ENCODE measurements at regions not wholly inside any gene's neighbourhood (a gene's known extent, or its start where the extent isn't known, plus 50 kb on each side); places are given as distances from the start of the nearest gene placed in this dataset.

- TF ChIP-seq ZNF626 (tag by site-specific recombination; IDR thresholded peaks at IDR 0.05) (no peak), ZNF416 (tag by site-specific recombination; IDR thresholded peaks at IDR 0.05) (no peak), ZNF529 (tag by site-specific recombination; IDR thresholded peaks at IDR 0.05; ENCODE audit: insufficient replicate concordance) (no peak)
- H3K9me3 ChIP-seq (ENCODE audit: control insufficient read depth, insufficient read depth, low read depth, low read length): no peaks in the 10 kb centered on the region
- POLR2A ChIA-PET: no interaction called here
- no peak overlapping the region for H3K4me3 ChIP-seq (ENCODE audit: low read depth, low read length)
- no peaks in the 10 kb centered on the region for H3K4me1 ChIP-seq (ENCODE audit: control insufficient read depth, insufficient read depth, low read length)
- H3K27ac ChIP-seq (ENCODE audit: extremely low read depth, low read depth, low read length): no peak overlapping the region
- H3K36me3 ChIP-seq (ENCODE audit: control insufficient read depth in 2 of 2, insufficient read depth in 1 of 2, low read length in 2 of 2): no peaks in the 10 kb centered on the region
- CTCF ChIA-PET: no interaction called here
Observed at GRCh38 chr7:106416430-106416829, 131.6 kb upstream of the NAMPT start.

DNA sequence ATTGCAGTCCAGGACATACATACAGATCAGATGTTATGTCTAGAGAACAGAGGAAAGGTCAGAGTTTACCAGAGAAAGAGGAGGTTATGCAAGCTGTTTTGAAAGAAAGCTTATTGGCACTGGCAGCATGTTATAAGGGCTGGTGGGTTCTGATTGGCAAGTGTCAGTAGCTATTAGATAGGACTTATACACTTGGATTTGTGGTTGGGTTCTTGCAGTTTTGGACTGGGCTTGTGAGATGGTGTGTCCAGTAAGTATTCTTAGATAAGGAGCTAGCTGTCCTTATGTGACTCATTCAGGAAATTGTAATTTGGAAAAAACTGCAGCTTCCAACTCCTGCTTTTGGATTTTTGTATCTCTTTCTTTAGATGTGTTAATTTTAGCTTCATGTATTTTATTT is 130.7 kb upstream of the NAMPT start:
- H3K27ac ChIP-seq (ENCODE audit: extremely low read depth, low read depth, low read length): no peak overlapping the region
- CTCF ChIA-PET: interaction anchor here (1.0 kb wide), 1 partner anchor 238 kb away, joined by 3 read pairs; no protein-coding TSS in a partner anchor
- POLR2A ChIA-PET: interaction anchor here (0.5 kb wide), 1 partner anchor 46 kb away, joined by 3 read pairs; no protein-coding TSS in a partner anchor

GRCh38 chr7:106413446-106413845 is 128.7 kb upstream of the NAMPT start:
- ChIA-PET POLR2A (interaction anchor here (1.1 kb wide), 1 partner anchor 128 kb away, joined by 3 read pairs; the partner anchor contains the start of gene NAMPT), CTCF (no interaction called here)
- no peak overlapping the region for H3K4me3 ChIP-seq (ENCODE audit: low read depth, low read length)
- H3K9me3 ChIP-seq (ENCODE audit: control insufficient read depth, insufficient read depth, low read depth, low read length): no peaks in the 10 kb centered on the region
- no peak overlapping the region for H3K27ac ChIP-seq (ENCODE audit: extremely low read depth, low read depth, low read length)
- no peaks in the 10 kb centered on the region for H3K36me3 ChIP-seq (ENCODE audit: control insufficient read depth in 2 of 2, insufficient read depth in 1 of 2, low read length in 2 of 2)
- TF ChIP-seq ZNF354C (tag by site-specific recombination; IDR thresholded peaks at IDR 0.05; ENCODE audit: borderline replicate concordance, low read depth): no peak
- TF ChIP-seq ZNF48 (tag by site-specific recombination; IDR thresholded peaks at IDR 0.05): no peak
- no peaks in the 10 kb centered on the region for H3K4me1 ChIP-seq (ENCODE audit: control insufficient read depth, insufficient read depth, low read length)

More for the DNA sequence above, 130.7 kb upstream of the NAMPT start:
- H3K4me1 ChIP-seq (ENCODE audit: control insufficient read depth, insufficient read depth, low read length): no peaks in the 10 kb centered on the region
- H3K36me3 ChIP-seq (ENCODE audit: control insufficient read depth in 2 of 2, insufficient read depth in 1 of 2, low read length in 2 of 2): no peaks in the 10 kb centered on the region
- no peak overlapping the region for H3K4me3 ChIP-seq (ENCODE audit: low read depth, low read length)
- no peaks in the 10 kb centered on the region for H3K9me3 ChIP-seq (ENCODE audit: control insufficient read depth, insufficient read depth, low read depth, low read length)
- TF ChIP-seq ZNF155 (tag by site-specific recombination; IDR thresholded peaks at IDR 0.05): no peak
- TF ChIP-seq ZNF426 (tag by site-specific recombination; IDR thresholded peaks at IDR 0.05): no peak
- TF ChIP-seq ZNF558 (tag by site-specific recombination; IDR thresholded peaks at IDR 0.05): no peak
- no peak for TF ChIP-seq OVOL3 (tag by site-specific recombination; IDR thresholded peaks at IDR 0.05)
- TF ChIP-seq, protein P1, sequence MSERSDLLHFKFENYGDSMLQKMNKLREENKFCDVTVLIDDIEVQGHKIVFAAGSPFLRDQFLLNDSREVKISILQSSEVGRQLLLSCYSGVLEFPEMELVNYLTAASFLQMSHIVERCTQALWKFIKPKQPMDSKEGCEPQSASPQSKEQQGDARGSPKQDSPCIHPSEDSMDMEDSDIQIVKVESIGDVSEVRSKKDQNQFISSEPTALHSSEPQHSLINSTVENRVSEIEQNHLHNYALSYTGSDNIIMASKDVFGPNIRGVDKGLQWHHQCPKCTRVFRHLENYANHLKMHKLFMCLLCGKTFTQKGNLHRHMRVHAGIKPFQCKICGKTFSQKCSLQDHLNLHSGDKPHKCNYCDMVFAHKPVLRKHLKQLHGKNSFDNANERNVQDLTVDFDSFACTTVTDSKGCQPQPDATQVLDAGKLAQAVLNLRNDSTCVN (tag by site-specific recombination; optimal IDR thresholded peaks at IDR 0.05): no peak
- no peak for TF ChIP-seq ZNF548 (tag by site-specific recombination; IDR thresholded peaks at IDR 0.05)
- TF ChIP-seq, protein P2, sequence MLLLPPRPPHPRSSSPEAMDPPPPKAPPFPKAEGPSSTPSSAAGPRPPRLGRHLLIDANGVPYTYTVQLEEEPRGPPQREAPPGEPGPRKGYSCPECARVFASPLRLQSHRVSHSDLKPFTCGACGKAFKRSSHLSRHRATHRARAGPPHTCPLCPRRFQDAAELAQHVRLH (tag by site-specific recombination; IDR thresholded peaks at IDR 0.05): no peak
- no peak for TF ChIP-seq ZBTB7A (tag by site-specific recombination; IDR thresholded peaks at IDR 0.05; ENCODE audit: low read depth)
- TF ChIP-seq ZNF629 (tag by site-specific recombination; IDR thresholded peaks at IDR 0.05): no peak
- no peak for TF ChIP-seq ZNF248 (tag by site-specific recombination; IDR thresholded peaks at IDR 0.05)
- no peak for TF ChIP-seq SP2 (tag by site-specific recombination; IDR thresholded peaks at IDR 0.05)
- TF ChIP-seq ZNF600 (tag by site-specific recombination; IDR thresholded peaks at IDR 0.05): no peak

GRCh38 chr7:106405697-106406141 is 120.9 kb upstream of the NAMPT start:
- Histone ChIP-seq H3K9me3 (ENCODE audit: control insufficient read depth, insufficient read depth, low read depth, low read length) (no peaks in the 10 kb centered on the region), H3K4me1 (ENCODE audit: control insufficient read depth, insufficient read depth, low read length) (no peaks in the 10 kb centered on the region), H3K27ac (ENCODE audit: extremely low read depth, low read depth, low read length) (no peak overlapping the region), H3K4me3 (ENCODE audit: low read depth, low read length) (no peak overlapping the region), H3K36me3 (ENCODE audit: control insufficient read depth in 2 of 2, insufficient read depth in 1 of 2, low read length in 2 of 2) (no peaks in the 10 kb centered on the region)
- TF ChIP-seq, protein P3, sequence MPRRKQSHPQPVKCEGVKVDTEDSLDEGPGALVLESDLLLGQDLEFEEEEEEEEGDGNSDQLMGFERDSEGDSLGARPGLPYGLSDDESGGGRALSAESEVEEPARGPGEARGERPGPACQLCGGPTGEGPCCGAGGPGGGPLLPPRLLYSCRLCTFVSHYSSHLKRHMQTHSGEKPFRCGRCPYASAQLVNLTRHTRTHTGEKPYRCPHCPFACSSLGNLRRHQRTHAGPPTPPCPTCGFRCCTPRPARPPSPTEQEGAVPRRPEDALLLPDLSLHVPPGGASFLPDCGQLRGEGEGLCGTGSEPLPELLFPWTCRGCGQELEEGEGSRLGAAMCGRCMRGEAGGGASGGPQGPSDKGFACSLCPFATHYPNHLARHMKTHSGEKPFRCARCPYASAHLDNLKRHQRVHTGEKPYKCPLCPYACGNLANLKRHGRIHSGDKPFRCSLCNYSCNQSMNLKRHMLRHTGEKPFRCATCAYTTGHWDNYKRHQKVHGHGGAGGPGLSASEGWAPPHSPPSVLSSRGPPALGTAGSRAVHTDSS (tag by site-specific recombination; IDR thresholded peaks at IDR 0.05): no peak
- TF ChIP-seq BCL11B (tag by site-specific recombination; IDR thresholded peaks at IDR 0.05; ENCODE audit: low read depth) (no peak), ZNF169 (tag by site-specific recombination; IDR thresholded peaks at IDR 0.05) (no peak), ZNF416 (tag by site-specific recombination; IDR thresholded peaks at IDR 0.05) (no peak)
- TF ChIP-seq, protein P4, sequence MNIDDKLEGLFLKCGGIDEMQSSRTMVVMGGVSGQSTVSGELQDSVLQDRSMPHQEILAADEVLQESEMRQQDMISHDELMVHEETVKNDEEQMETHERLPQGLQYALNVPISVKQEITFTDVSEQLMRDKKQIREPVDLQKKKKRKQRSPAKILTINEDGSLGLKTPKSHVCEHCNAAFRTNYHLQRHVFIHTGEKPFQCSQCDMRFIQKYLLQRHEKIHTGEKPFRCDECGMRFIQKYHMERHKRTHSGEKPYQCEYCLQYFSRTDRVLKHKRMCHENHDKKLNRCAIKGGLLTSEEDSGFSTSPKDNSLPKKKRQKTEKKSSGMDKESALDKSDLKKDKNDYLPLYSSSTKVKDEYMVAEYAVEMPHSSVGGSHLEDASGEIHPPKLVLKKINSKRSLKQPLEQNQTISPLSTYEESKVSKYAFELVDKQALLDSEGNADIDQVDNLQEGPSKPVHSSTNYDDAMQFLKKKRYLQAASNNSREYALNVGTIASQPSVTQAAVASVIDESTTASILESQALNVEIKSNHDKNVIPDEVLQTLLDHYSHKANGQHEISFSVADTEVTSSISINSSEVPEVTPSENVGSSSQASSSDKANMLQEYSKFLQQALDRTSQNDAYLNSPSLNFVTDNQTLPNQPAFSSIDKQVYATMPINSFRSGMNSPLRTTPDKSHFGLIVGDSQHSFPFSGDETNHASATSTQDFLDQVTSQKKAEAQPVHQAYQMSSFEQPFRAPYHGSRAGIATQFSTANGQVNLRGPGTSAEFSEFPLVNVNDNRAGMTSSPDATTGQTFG (tag by site-specific recombination; IDR thresholded peaks at IDR 0.05; ENCODE audit: borderline replicate concordance): no peak
- TF ChIP-seq, protein P5, sequence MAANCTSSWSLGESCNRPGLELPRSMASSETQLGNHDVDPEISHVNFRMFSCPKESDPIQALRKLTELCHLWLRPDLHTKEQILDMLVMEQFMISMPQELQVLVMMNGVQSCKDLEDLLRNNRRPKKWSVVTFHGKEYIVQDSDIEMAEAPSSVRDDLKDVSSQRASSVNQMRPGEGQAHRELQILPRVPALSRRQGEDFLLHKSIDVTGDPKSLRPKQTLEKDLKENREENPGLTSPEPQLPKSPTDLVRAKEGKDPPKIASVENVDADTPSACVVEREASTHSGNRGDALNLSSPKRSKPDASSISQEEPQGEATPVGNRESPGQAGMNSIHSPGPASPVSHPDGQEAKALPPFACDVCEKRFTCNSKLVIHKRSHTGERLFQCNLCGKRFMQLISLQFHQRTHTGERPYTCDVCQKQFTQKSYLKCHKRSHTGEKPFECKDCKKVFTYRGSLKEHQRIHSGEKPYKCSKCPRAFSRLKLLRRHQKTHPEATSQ (tag by site-specific recombination; IDR thresholded peaks at IDR 0.05): no peak
- POLR2A ChIA-PET: no interaction called here
- CTCF ChIA-PET: no interaction called here
